ENCODE measurements at regions not wholly inside any gene's neighbourhood (a gene's known extent, or its start where the extent isn't known, plus 50 kb on each side); places are given as distances from the start of the nearest gene placed in this dataset.
"Not testable (repeated sequence)": the region's sequence is repeated elsewhere in the genome, so short reads cannot be mapped to it uniquely, and the experiment has no call there.

DNA sequence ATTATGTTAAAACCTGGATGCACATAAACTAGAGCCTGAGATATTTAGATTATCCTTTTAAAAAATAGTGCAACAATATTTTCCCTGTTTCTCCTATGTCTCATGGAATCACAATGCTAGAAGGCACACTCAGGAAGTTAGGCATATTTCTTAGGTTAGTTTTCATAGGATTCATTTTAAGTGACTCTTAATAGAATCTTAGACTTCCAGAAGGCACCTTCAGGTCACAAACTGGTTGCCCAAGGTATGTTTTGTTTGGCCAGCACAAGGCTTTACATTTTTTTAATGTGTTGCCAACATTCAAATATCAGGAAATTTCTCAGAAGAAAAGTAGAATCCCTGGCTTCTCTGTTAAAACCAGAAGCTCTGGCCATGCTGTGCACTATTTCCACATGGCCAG is 129.3 kb downstream of the LNPK start:
- DNase-seq: no peak

DNA sequence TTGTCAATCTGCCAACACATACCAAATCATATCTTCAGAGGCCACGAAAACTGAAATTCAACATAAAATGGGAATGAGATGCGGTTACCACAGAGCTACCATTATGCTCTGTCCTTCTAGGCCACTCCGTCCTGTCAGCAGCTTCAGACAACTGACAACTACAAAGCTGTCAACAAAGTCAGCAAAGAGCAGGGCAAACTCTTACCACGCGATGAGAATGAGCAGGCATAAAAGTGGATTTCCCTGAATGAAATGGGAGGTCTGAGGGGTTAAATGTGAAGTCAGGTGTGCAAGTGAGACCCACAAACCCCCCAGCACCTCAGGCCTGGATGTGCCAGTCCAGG is 130.1 kb downstream of the LNPK start:
- DNase-seq: no peak

DNA sequence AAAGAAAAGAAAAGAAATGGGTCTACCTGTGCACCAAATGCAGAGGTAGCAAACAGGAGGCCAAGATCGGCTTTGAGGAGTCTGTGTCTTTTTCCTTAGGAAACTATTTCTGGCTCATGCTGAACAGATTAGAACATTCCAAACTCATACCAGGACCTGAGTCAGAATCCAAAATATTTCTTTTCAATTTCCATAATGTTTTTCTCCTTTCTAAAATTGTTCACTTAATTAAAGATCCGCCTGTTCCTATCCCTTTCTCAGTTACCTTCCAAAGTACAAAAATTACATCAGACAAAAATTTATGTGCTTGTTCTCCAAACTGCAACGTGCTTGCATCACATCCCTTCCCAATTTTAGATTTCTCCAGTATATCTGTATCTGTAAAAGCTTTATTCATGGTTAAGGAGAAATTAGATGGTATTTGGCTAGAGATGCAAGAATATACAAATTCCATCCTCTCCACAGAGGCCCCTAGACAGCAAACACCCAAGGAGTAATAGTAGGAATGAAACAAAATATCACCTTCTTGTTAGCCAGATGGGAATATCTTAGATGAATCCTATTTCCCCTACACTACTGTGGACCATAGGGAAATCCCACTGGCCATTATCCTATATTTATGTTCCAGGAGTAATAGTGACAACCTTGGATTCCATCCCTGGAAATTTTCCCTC is 130.6 kb downstream of the LNPK start:
- DNase-seq: no peak

DNA sequence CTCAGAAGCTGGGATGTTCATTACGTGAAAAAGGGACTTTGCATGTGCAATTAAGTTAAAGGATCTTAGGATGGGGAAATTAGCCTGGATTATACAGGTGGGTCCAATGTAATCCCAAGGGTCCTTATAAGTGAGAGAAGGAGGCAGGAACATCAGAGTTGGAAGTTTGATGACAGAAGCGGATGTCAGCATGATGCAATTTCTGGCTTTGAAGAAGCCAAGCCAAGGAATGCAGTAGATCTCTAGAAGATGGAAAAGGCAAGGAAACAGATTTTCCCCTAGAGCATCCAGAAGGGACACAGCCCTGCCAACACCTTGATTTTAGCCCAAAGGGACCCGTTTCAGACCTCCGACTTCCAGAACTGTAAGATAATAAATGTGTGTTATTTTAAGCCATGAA is 136.4 kb downstream of the LNPK start:
- no peak for DNase-seq

DNA sequence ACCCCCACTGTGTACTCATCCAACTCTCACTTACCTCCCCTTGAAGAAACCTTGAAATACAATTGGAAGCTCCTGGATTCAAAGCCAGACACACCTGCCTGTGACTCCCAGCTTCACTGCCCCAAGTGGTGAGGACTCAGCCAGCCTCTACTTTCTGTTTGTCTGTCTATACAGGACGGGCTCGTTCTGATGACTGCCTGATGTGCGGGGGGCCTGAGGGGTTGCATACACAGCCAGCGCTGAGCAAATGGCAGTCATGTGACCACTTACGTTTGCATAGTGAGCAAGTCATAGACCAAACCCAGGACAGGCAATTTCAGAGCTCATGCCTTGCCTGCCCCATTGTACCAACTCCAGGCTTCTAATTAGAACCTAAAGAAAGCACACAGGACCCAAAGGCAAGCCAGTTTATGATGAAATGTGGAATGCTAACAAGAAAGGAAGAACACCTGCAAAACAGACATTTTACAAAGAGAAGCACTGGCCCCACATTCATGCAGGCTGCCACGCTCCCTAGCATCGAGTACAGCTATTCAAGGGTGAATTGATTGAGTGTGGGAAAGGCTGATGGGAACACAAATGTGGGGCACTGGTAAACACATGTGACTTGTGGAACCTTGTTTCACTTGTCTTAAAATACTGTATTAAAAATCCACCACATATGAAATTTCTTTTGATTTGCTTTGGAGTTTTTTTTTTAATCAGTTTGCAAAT is 137.8 kb downstream of the LNPK start:
- DNase-seq: no peak

DNA sequence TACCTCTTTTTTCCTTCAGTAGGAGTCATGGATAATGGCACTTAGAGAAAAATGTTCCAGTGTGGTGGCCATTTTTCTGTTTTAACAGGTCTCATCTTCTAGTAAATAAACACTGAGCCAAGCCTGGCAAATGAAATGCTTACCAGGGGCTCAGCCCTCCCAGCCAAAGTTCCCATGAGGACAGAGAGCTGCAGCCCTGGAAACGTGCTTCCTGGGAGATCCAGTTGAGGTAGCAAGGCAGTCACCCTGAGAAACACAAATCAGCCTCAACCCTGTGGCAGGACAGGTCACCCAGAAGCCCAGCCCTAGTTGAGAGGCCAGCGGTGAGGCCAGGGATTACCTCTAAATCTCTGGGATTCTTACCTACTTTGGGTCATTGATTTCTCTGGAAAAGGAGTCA is 140.1 kb downstream of the LNPK start:
- no peak for DNase-seq

DNA sequence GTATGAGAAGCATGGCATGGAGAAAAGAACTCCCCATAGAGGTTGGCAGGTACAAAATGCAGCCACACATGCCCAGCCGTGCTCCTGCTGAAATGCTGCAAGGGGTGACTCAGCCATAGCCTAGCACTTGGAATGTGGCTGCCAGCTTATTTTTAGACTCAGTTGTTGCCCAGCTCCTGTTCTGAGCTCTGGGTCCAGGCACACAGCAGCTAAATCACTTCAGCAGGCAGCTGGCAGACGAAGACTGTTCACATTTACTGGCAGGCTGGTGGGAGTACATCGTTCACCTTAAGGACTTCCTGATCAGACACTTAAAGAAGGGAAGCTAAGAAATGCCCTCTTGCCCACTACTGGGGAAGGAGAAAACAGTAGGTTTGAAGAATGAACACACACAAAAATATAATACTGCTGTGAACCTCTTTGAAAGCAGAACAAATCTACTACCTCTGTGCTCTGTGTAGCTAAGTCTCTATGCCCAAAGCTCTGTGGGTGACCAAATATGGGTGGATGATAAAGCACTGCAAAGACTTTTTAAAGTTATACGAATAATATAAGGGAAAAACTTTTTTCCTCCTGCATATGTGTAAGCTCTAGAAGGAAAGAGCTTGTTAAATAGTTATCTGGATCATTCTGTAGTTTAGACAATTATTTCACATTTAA is 146.1 kb downstream of the LNPK start:
- DNase-seq: peak; percentile 59

DNA sequence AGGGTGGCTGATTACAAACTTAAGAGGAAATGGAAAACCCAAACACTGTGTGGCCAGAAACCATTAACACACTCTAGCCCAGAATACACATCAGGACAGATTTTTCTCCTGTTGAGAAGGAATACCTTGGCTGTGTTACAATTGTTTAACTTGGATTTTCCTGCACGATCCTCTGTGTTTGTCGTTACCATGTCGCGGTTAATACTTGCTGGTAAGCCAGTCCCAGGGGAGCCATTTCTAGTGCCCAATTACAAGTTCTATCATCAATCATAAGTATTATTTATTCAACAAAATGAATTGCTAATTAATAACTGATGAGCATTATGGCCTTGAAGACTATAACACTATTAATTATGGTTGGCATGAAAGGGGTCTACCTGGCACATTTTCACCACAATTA is 146.8 kb downstream of the LNPK start:
- DNase-seq: no peak

DNA sequence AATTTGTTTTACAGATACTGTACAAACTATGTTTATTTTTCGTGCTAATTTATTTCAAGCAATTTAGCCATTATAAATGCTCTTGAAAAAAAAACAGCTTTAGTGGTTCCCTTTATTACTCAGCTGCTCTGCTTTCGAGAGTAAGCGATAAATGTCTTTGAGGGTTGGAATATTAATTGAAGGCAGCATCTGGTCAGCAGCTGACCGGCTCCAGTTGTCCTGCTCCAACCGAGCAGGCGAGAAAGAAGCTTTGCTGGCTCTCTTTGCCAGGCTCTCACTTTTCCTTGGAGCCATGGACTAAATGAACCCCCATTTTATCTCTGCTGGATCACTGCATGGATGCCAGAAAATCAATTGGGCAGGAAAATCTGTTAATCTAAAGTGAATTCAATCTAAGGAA is 147.4 kb downstream of the LNPK start:
- DNase-seq: peak; percentile 42

DNA sequence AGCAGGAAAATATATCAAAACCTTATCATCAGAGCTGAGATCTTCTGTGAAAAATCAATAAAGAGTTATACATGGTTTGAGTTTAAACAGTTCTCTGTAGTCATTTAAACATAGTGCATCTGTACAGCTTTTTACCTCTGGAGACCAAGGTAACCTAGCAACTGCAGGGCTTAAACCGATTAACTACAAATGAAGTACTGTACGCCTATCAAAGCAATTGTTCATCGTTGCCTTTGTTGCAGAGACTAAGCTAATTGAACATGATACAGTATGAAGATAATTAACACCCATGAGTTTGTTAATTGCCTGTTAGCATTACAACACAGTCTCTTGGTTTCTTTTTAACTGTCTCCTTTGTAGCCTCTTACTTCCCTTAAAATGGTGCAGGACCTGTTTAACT is 147.9 kb downstream of the LNPK start:
- DNase-seq: no peak

DNA sequence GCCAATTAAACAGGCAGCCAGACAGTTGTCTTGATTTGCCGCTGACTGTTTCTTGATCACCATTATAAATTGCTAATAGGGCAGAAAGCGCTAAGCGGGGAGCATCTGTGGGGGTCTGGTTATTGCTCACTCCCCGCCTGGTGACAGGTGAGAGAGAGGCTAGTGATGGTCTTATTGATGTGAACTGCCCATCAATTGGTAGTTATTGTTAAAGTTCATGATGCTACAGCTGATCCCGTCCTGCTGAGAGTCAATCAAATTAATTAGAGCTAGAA is 148.5 kb downstream of the LNPK start:
- DNase-seq: no peak

DNA sequence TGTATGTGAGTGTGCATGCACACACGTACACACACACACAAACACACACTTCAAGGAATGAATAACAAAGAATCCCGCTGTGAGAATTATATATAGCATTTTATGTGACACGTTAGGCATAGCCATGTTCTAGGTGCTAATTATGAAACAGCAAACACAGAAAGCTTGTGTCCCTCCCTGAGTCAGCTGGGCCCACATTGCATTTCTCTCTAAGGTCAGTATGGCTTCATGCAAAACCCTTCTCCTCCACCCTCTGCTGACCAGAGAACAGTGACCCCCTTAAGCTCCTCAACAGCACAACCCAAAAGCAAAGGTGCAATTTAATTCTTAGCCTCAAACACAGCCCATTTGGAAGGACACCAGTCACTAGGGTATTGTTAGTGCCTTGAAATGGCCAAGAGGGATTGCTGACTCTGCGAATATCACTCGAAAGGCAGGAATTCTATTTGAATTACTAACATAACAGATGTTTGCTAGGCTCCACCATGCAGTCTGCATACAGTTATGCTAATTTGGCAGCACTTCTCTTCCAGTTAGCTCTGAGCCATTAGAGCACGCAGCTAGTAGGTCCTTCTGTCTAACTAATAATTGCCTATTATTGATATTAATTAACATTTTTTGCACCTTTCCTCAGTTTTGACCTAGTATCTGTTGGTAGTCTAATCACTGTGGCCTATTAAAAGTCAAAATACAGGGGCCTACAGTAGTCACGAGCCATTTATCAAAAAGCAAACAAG is 149.0 kb downstream of the LNPK start:
- no peak for DNase-seq

DNA sequence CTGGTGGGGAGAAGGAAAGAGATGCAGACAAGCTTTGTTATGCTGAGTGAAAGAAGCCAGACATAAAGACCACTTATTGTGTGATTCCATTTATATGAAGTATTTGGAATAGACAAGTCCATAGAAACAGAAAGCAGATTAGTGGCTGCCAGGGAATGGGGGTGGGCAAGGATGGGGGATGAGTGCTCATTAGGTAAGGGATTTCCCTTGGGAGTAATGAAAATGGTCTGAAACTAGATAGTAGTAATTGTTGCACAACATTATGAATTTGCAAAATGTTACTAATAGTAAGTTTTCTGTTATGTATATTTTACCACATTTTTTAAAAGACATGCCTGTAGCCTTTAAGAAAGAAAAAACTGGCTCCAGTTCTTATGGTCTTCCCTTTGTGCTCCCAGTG is 154.9 kb downstream of the LNPK start:
- no peak for DNase-seq

DNA sequence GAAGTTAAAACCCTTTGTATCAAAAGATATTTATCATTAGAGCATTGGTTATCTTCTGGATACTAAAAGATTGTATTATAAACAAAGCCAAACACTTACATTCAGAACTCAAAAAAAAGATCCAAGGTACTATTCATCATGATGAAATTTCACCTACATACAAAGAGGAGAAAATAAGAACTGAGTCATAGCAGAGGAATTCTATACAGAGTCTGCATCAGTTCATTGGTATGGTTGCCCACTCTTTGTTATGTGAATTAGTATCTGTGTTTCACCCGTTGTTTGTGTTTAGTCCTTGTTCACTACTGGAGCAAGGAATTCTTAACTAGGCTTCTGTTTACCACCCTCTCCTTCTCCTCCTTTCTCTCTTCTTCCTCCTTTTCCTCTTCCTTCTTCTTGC is 157.9 kb downstream of the LNPK start:
- no peak for DNase-seq

DNA sequence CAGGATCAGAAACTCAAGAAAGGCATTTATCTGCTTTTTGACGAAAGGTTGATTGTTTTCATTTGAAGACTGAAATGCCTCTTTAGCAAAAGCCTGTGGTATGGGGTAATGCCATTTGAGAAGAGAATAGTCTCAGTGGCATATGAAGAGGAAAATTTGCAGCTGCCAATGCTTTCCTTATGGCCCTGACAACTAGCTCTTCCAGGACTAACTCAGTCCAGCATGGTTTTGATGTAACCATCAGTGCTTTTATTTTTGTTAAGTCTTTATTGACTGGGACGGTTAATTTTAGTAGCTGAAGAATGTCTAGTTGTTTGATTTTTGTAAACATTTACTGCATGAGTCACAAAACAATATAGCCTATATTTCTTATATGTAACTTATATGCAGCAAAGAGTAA is 158.4 kb downstream of the LNPK start:
- no peak for DNase-seq

DNA sequence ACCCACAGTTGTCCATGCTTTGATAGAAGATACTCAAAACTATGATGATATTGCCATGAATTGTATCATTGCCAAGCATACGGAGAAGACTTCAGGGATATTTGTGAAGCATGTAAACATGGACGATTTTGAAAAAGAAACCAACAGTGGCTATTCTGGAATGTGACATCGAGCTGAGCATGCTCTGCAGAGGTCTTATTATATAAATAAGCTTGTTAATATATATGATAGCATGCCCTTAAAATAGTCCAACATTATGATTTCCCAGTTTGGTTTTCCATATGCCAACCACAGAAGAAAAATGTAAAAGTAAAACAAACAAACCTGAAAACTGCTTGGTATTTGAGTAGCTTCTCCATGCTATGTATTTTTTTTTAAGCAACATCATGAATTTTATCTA is 159.1 kb downstream of the LNPK start:
- DNase-seq: no peak

DNA sequence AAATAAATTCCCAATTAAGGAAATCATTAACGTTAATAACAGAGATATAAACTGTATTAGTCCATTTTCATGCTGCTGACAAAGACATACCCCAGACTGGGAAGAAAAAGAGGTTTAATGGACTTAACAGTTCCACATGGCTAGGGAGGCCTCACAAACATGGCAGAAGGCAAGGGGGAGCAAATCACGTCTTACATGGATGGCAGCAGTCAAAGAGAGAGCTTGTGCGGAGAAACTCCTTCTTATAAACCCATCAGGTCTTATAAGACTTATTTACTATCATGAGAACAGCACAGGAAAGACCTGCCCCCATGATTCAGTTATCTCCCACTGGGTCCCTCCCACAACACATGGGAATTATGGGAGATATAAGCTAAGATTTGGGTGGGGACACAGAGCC is 161.3 kb downstream of the LNPK start:
- DNase-seq: not testable (repeated sequence)

DNA sequence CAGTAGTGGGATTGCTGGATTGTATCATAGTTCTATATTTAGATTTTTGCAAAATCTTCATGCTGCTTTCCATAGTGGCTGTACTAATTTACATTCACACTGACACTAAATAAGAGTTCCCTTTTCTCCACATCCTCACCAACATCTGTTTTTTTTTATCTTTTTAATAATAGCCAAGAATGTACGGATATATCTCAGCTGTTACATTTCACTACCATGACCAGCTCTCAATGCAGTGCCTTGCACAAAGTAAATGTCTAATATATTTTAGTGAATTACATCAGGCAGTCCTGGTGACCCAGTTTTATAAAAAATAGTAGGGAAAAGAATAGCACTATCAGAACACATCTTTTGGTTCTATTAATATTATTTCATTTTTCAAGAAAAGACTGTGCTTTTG is 161.8 kb downstream of the LNPK start:
- no peak for DNase-seq

DNA sequence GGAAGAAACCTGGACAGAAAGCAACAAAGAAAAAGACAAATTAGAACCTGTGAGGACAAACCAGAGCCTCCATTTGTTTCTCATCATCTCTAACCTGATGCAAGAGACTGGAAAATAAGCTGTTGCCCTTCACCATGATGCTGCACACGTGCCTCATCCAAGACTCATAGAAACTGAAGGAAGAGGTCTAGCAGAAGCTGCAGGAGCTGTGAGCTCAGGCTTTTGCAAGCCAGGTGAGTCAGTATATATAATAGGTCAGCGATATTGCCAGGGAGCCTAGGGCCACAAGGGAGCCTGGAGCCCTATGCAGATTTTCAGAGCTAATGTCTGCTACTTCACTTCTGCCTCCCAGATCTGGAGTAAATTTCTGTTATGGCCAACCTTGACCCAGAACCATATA is 163.1 kb downstream of the LNPK start:
- no peak for DNase-seq

DNA sequence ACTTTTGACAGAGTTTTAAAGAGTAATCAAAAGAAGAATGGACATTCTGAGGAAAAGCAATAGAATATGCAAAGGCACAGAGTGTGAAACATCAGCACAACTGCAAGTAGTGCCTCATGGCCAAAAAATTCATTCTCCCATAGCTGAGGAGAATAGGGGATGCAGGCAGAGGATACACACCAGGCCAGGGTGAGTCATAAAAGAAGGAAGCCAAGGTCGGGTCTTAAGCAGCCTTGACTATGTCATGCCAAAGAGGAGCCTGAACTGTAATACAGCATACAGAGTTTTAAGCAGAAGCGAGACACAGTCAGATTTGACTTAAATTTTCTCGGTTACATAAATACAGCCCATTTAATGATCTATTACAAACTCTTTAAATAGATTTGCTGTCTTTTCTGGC is 165.0 kb downstream of the LNPK start:
- DNase-seq: no peak

DNA sequence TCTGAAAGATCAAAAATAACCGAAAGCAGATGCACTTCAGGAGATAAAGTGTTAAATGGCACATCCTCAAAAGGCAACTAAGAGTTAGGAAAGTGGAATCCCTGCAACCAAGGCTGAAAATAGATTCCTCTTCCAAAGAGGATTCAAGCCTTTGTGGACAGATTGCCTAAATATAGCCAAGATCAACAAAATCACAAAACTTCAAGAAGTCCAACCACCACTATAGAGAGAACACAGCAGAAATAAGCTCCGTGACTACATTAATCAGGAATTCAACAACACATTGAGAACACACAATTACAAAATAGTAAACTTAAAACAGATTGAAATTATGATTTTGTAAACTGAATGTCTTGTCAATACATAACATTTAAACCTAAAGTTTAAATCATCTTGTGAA is 165.7 kb downstream of the LNPK start:
- no peak for DNase-seq

DNA sequence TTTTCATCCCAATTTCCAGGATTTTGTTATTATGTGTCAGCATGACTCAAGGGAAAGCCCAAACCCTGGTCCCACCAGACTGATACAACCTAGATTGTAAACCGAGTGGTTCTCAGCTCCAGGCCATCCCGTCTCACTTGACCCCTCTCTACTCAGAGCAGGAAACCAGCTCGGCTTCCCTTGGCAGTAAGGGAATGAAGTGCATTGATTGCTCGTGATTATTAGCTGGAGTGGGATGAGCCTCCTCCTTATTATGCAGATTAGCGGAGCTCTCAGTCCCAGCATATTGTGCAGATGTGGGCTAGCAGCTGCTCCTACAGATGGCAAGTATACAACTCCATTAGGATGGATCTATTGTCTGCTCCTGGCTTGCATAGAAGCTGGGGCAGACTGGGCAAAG is 167.6 kb downstream of the LNPK start:
- no peak for DNase-seq

DNA sequence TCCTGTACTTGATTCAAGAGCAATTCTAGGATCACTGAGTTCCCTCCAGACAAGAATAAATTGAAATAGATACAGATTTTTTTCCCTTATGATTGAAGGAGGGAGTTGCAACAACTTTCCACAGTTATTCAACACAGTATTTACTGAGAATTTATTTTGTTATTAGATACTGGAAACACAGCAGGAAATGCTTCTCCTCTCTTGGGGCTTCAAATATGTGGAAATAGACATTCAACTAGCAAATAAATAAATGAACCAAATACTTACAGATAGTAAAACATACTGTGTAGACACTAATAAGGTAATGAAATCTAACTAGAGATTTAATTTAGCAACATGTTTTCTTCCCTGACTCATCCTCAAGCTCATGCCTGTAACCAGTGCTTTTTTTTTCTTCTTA is 169.2 kb downstream of the LNPK start:
- DNase-seq: no peak

DNA sequence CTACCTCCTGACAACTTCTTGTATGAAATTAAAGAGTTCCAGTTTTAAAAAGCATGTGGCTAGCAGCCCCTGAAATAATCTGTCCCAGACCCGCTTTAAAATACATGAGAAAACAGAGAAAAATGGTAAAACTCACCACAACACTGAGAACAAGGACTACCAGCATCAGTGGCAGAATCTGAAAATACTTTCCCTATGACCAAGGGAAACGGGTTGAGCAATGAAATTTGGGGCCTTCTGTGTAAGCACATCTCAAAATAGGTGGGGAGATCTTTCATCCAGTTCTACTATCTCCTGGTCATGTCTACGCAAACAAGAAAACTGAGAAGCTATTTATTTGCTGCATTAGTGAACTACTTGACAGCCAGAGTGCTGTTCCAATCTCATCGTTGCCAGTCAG is 172.3 kb downstream of the LNPK start:
- DNase-seq: no peak
